ENCODE measurements at regions not wholly inside any gene's neighbourhood (a gene's known extent, or its start where the extent isn't known, plus 50 kb on each side); places are given as distances from the start of the nearest gene placed in this dataset.

DNA sequence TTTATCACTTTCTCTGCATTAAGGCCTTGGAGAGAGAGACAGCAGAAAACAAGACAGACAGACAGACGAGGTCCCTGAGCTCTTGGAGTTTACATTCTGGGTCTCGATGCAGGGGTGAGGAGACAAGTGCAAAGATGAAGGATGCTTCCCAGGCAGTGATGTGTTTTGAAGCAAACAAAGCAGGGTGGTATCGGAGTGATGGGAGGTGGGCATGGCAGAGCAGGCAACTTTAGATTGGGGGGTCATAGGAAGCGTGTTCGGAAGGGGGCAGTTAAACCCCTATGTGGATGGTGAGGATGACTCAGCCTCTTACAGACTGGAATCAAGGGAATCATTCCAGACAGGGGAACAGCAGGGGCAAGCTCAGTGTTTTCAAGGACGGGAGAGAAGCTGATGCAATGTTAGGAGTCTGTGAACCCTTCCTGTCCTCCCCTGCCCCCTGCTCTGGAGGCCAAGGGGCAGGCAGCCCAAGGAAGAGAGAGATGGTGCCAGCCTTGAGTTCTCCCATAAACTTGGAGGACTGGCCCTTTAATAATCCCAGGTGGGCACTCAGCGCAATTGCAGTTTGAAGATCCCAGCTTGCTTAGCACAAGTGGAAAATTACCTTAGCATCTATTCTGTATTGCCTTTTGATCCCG is 180.2 kb downstream of the CHST1 start:
- H3K27ac ChIP-seq: no peak overlapping the region
- TF ChIP-seq, protein P1, sequence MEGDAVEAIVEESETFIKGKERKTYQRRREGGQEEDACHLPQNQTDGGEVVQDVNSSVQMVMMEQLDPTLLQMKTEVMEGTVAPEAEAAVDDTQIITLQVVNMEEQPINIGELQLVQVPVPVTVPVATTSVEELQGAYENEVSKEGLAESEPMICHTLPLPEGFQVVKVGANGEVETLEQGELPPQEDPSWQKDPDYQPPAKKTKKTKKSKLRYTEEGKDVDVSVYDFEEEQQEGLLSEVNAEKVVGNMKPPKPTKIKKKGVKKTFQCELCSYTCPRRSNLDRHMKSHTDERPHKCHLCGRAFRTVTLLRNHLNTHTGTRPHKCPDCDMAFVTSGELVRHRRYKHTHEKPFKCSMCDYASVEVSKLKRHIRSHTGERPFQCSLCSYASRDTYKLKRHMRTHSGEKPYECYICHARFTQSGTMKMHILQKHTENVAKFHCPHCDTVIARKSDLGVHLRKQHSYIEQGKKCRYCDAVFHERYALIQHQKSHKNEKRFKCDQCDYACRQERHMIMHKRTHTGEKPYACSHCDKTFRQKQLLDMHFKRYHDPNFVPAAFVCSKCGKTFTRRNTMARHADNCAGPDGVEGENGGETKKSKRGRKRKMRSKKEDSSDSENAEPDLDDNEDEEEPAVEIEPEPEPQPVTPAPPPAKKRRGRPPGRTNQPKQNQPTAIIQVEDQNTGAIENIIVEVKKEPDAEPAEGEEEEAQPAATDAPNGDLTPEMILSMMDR (conservative IDR thresholded peaks at IDR 0.05): no peak
- TF ChIP-seq ZFX (IDR thresholded peaks at IDR 0.05): no peak

DNA sequence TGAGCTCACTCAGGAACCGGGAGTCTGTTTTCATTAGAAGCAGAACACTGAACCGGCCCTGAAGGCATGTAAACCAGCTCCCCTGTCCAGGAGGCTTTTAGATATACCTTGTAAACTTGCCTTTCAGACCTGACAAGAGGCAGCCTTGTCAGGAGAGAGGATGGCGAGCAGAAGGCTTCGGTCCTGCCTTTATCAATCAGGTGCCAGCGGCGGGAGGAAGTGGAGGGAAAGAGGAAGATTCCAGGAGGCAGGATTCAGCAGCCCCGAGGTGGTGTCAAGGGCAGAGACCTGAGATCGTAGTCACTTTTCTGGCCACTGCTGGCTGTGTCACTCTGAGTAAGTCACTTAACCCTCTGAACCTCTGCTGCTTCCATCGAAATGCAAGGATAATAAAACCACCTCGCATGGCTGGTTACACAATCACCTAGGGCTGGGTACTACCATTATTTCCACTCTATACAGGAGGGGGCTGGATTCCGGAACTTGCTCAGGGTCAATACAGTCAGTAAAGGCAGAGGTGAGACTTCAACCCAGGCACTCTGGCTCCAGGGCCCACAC is 181.0 kb downstream of the CHST1 start:
- no peak for TF ChIP-seq ZFX (IDR thresholded peaks at IDR 0.05)
- TF ChIP-seq, protein P1 (conservative IDR thresholded peaks at IDR 0.05): no peak

DNA sequence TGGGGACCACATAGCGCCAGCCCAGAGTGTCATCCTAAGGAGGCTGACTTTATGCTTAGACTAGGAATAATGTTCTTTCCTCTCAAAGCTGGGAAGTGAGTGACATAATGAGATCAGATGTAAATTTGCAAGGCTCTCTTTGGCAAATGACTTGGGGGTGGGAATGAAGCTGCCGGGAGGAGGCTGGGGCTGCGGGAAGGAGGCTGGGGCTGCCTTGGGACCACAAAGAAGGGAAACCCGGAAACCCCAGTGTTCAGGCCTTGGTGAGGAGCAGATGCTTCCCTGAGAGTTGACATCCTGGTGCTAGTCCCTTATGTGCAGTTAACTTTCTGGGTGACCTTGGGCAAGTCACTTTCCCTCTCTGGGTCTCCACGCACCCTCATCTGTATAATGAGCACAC is 182.0 kb downstream of the CHST1 start:
- TF ChIP-seq, protein P1 (conservative IDR thresholded peaks at IDR 0.05): no peak
- no peak for TF ChIP-seq ZFX (IDR thresholded peaks at IDR 0.05)
- H3K27ac ChIP-seq: no peak overlapping the region

More for the DNA sequence above, 181.0 kb downstream of the CHST1 start:
- H3K27ac ChIP-seq: no peak overlapping the region

DNA sequence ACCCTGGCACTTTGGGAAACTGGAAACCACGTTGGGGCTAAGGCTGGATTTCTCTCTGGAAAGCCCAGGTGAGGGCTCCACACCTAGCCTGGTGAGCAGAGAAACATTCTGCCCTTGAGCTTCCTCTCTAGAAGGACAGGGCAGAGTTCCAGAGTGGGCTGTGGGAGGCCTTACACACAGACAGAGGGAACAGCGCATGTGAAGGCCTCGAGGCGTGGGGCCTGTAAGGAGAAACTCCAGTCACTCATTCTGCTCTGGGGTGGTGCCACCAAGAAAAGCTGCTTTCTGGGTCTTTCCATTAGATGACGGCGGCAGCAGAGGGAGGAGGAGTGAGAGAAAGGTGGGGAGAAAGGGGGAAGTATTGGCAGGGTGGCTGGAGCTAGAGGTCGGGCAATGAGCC is 183.1 kb downstream of the CHST1 start:
- no peak overlapping the region for H3K27ac ChIP-seq
- TF ChIP-seq ZFX (IDR thresholded peaks at IDR 0.05): no peak
- TF ChIP-seq, protein P1 (conservative IDR thresholded peaks at IDR 0.05): no peak

DNA sequence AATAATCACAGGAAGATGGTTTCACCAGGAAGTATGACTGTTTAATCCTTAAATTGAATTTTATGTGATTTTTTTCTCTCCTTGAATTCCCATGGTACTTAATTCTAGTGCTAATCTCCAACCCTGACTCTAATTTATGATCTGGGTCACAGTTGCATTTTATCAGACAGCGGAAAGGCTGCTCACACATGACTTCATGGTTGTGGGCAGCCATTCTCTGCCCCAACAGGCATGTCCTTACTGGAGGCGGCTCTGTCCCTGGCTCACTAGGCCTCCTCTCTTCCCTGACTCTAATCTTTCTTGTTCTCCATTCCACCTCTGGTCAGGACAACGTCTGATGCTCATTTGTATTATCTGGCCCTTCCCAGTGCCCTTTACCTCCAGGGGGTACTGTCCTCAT is 184.4 kb downstream of the CHST1 start:
- TF ChIP-seq, protein P1 (conservative IDR thresholded peaks at IDR 0.05): no peak
- TF ChIP-seq ZFX (IDR thresholded peaks at IDR 0.05): no peak
- no peak overlapping the region for H3K27ac ChIP-seq

DNA sequence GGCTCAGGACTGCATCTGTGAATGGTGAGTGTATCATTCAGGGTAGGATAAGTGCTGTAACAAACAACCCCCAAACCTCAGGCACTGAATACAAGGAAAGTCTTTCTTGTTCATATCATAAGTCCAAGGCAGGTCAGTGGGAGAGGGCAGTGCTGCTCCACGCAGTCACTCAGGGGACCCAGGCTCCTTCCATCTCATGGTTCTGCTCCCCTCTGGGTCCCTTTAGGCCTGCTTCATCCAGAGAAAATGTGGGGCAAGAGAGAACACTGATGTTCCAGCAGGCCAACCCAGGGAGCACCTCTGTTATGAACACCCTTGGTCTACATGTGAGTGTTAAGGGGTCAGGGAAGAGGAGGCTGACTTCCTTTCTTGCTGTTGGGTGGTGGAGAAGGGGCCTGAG is 187.8 kb downstream of the CHST1 start:
- no peak overlapping the region for H3K27ac ChIP-seq
- TF ChIP-seq, protein P1 (conservative IDR thresholded peaks at IDR 0.05): no peak
- no peak for TF ChIP-seq ZFX (IDR thresholded peaks at IDR 0.05)

DNA sequence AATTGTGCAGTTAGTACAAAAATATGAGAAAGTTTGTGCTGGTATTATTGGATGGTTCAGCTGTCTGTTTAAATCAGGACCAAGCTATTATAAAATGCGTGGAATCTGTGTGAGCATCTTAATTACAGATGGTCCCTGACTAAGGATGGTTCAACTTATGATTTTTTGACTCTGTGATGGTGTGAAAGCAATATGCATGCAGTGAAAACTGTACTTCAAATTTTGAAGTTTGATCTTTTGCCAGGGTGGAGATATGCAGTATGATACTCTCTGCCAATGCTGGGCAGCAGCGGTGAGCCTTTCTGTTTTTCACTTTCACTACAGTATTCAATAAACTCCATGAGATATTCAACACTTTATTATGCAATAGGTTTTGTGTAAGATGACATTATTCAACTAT is 189.3 kb downstream of the CHST1 start:
- no peak overlapping the region for H3K27ac ChIP-seq
- TF ChIP-seq, protein P1 (conservative IDR thresholded peaks at IDR 0.05): no peak
- no peak for TF ChIP-seq ZFX (IDR thresholded peaks at IDR 0.05)

Data from C4-2B (cell line).